GM18499 (cell line): ENCODE measurements at regions not wholly inside any gene's neighbourhood (a gene's known extent, or its start where the extent isn't known, plus 50 kb on each side); places are given as distances from the start of the nearest gene placed in this dataset.
"Not testable (repeated sequence)": the region's sequence is repeated elsewhere in the genome, so short reads cannot be mapped to it uniquely, and the experiment has no call there.

ENCODE experiments used
- ATAC-seq: cut with Tn5 transposase; IDR thresholded peaks from one replicate; pipeline ENCODE4 v1.9.1; 2021; ENCODE audit warnings: moderate number of reproducible peaks; ENCODE audit not compliant: insufficient read depth, unreplicated experiment

- no peak for ATAC-seq
These were observed 105.1 kb upstream of the GALNT15 start for GRCh38 chr3:16069149-16069922.

DNA sequence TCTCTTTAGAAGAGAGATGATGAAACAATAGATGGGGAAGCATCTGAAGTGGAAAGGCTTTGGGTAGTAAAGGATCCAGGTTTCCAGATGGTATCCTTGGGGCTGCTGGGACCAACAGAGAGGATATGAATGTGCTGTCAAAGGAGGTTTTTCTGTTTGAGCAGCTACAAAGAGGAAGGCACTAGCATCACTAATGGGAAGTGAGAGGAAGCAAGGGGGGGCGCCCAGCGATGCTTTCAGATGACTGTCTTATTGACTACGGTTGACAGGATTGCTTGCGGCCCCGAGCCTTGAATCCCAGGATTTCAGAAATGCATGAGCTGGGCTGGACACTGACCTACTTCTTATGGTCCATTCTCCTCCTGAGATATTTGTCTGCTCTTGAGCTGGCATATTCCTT is 103.8 kb upstream of the GALNT15 start:
- ATAC-seq, result no peak

GRCh38 chr3:16071206-16071605 is 103.3 kb upstream of the GALNT15 start:
- no peak for ATAC-seq

GRCh38 chr3:16072420-16073110 is 101.9 kb upstream of the GALNT15 start:
- no peak for ATAC-seq

DNA sequence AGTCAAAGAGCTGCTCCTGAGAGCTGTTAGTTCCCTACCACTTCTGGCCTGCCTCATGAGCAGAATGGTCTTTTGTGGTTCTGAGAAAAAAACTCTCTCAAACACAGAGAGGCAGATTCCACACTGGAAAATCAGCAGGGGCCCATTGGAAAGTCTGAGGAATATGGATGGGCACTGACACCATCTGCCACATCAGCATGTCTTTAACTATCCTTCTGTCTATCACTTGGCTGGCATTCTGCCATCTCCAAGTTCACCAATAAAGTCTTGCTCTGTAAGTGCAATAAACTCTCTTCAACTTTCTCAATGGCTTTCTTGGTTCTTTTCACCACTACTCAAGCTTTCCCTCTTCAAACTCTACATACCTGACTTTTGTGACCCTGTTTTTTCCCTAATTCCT is 101.3 kb upstream of the GALNT15 start:
- no peak for ATAC-seq

DNA sequence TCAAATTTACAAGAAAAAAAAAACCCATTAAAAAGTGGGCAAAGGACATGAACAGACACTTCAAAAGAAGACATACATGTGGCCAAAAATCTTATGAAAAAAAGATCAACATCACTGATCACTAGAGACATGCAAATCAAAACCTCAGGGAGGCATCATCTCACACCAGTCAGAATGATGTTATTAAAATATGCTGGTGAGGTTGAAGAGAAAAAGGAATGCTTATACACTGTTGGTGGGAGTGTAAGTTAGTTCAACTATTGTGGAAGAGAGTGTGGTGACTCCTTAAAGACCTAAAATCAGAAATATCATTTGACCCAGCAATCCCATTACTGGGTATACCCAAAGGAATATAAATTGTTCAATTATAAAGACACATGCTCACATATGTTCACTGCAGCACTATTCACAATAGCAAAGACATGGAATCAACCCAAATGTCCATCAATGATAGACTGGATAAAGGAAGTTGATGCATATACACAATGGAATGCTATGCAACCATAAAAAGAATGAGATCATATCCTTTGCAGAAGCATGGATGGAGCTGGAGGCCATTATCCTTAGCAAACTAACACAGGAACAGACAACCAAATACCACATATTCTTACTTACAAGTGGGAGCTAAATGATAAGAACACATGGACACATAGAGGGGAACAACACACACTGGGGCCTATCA is 100.3 kb upstream of the GALNT15 start:
- not testable (repeated sequence) for ATAC-seq

DNA sequence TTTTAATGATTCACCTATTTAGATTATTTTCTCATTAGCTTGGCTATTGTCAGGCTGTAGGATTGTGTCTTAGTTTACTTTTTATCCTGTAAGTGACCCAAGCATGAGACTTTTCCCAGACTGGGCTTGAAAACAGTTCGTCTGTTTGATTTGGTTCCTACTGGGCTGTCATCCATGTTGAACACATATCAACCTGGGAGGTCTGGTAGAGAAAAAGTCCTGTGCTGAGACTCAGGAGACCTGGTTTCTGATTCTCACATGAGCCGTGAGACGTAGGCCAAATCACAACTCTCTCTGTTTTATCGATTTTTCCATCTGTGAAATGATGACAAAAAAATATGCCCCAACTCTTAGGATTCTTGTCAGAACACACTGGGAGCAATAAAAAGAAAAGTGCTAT is 98.8 kb upstream of the GALNT15 start:
- no peak for ATAC-seq

DNA sequence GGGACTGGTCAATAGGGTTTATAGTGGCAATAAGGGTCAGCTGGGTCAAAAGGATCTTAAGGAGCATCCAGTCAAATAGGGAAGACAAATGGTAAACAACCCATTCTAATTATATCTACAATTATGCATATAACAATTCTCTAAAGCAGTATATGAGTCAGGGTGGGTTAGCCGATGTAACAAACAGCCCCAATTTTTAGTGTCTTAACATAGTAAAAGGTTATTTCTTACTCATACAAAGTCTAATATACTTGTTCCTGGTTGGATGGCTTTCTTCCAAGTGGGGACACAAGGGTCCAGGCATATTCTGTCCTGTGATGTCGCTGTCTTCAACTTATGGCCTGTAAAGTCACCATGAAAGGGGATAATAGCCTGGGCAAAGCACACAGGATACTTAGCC is 97.9 kb upstream of the GALNT15 start:
- ATAC-seq, result no peak

GRCh38 chr3:16077146-16077545 is 97.3 kb upstream of the GALNT15 start:
- ATAC-seq, result not testable (repeated sequence)

GRCh38 chr3:16077681-16078080 is 96.8 kb upstream of the GALNT15 start:
- ATAC-seq, result not testable (repeated sequence)

- no peak for ATAC-seq
These were observed 95.0 kb upstream of the GALNT15 start for GRCh38 chr3:16079519-16079918.

DNA sequence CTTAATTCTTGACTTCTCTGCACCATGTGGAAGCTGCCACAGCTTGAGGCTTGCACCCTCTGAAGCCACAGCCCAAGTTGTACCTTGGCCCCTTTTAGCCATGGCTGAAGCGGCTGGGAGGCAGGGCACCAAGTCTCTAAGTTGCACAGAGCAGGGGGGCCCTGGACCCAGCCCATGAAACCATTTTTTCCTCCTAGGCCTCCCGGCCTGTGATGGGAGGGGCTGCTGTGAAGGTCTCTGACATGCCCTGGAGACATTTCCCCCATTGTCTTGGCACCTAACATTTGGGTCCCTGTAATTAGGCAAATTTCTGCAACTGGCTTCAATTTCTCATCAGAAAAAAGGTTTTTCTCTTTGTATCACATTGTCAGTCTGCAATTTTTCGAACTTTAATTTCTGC is 92.8 kb upstream of the GALNT15 start:
- ATAC-seq, result no peak

- ATAC-seq, result no peak
These were observed 89.6 kb upstream of the GALNT15 start for GRCh38 chr3:16084887-16085286.

DNA sequence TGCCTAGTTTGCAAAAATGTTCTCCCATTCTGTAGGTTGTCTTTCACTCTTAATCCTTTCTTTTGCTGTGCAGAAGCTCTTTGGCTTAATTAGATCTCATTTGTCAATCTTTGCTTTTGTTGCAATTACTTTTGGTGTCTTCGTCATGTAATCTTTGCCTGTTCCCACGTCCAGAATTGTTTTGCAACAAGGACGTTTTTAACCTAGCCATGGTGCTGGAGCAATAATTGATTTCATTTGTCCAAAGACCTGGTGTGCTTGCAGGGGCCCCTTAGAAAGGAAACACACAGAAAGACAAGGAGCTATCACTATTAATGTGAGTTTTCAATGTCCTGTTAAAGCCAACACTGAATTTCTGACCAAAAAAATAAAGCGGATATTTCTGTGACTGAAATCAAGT is 89.1 kb upstream of the GALNT15 start:
- no peak for ATAC-seq

DNA sequence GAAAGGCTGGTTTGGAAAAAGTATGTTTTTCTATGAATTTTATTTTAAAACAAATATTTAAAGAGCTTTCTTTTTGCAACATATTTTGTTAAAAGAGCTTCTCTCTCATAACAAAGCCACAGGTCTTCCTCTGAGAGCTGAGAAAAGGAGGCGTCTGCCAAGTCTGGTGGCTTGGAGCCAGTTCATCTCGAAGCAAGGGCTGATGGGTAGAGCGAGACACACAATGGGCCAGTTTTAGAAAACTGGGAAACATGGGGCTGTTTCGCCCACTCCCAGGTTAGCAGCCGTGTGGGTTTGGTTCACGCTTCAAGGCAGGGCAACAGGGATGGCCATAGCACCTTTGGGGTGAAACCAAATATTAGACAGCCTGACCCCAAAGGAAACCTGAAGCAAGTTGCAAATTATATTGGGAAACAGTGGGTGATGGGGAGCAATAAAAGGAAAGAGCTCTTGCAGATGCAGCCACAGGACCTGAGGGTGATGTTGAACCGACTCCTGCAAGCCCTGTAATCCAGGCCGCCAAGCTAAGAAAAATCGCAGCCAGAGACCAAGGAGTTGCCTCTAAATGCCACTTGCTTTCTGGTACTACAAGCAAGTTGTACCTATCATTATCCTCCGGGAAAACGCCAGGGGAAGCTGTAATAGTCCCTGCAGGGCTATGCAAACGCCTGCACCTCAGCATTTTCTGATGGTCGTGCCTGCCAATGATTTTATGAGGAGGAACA is 88.4 kb upstream of the GALNT15 start:
- no peak for ATAC-seq

GRCh38 chr3:16086690-16087089 is 87.8 kb upstream of the GALNT15 start:
- no peak for ATAC-seq

DNA sequence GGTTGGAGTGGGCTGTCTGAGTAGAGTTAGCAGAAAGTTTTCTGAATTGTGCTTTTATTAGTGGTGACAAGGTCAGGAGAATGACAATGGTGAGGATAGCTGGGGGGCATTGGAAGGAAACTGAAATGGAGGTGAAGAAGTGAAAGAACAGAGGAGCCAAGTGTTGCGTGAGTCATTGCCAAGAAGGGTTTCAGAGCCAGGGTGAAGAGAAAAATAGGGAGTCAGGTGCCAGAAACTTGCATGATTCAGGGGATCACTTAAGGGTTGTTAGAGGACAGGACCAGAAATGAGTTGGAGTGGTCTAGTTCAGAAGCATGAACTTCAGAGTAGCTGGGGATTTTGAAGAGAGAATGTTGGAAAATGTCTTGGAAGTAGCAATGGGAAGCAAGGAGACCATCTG is 86.0 kb upstream of the GALNT15 start:
- no peak for ATAC-seq

- no peak for ATAC-seq
These were observed 85.0 kb upstream of the GALNT15 start for GRCh38 chr3:16089521-16089920.

DNA sequence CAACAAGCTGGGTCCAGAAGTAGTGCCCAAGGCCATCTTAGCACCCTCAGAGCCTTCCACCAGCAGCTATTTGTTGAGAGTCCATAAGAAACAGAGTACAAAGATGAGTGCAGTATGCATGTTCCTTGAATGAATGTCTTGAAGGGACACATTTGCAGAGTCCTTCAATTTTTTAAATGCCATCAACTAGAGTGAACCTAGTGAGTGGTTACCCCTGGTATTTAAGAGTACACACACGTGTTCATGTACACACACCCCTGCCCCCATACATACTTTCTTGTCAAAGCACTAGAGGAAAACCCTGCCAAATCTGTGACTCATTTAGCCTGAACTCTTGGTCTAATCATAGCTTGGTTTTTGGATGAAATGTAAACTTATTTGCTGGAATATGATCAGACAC is 84.5 kb upstream of the GALNT15 start:
- ATAC-seq, result no peak

GRCh38 chr3:16090706-16091105 is 83.8 kb upstream of the GALNT15 start:
- no peak for ATAC-seq

DNA sequence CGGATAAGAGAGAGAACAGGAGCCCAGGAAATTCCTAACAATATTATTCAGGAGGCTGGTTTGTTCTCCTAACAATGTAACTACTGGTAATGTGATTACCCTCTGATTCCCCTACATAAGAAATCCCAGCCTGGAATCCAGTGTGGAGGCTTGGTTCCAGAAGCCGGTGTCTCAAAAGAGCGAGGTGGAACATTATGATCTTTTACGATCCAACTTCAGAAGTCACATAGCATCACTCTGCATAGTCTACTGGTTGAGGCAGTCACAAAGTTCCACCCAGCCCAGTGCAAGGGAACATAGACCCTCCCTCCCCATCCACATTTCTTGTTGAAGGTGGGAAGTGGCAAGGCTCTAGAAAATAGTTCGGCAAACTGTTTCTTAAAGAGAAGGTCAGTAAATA is 81.6 kb upstream of the GALNT15 start:
- ATAC-seq, result no peak
